SHP77 treated with DMSO at 0.1 percent for 48 hours (cell line): ENCODE measurements at regions not wholly inside any gene's neighbourhood (a gene's known extent, or its start where the extent isn't known, plus 50 kb on each side); places are given as distances from the start of the nearest gene placed in this dataset.

Experiments
- DNase-seq: peaks from one replicate; lab custom pipeline; 2025; lab: John Stamatoyannopoulos, UW

DNA sequence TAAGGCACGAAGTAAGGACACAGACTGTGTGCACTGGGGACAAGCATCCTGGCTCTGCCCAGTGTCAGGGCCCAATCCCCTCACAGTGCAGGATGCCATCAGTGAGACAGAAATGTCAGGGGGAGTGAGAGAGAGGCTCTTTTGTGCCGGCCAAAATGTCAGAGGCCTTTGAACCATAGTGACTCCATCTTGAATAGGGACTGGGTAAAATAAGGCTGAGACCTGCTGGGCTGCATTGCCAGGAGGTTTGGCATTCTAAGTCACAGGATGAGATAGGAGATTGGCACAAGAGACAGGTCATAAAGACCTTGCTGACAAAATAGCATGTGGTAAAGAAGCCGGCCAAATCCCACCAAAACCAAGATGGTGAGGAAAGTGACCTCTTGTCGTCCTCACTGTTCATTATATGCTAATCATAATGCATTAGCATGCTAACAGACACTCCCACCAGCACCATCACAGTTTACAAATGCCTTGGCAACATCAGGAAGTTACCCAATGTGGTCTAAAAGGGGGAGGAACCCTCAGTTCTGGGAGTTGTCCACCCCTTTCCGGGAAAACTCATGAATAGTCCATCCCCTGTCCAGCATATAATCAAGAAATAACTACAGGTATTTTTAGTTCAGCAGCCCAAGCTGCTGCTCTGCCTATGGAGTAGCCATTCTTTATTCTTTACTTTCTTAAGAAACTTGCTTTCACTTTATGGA, 337.4 kb downstream of the LPIN1 start:
- DNase-seq = no peak

GRCh38 chr2:12087175-12087574, 340.7 kb downstream of the LPIN1 start:
- DNase-seq = no peak

- DNase-seq = no peak
These were observed 341.4 kb downstream of the LPIN1 start for GRCh38 chr2:12087671-12088380.

- no peak for DNase-seq
These were observed 342.6 kb downstream of the LPIN1 start for GRCh38 chr2:12089001-12089400.

- DNase-seq = no peak
These were observed 343.1 kb downstream of the LPIN1 start for GRCh38 chr2:12089496-12089895.

GRCh38 chr2:12090072-12090471, 343.6 kb downstream of the LPIN1 start:
- no peak for DNase-seq

GRCh38 chr2:12090590-12090989, 344.2 kb downstream of the LPIN1 start:
- no peak for DNase-seq

DNA sequence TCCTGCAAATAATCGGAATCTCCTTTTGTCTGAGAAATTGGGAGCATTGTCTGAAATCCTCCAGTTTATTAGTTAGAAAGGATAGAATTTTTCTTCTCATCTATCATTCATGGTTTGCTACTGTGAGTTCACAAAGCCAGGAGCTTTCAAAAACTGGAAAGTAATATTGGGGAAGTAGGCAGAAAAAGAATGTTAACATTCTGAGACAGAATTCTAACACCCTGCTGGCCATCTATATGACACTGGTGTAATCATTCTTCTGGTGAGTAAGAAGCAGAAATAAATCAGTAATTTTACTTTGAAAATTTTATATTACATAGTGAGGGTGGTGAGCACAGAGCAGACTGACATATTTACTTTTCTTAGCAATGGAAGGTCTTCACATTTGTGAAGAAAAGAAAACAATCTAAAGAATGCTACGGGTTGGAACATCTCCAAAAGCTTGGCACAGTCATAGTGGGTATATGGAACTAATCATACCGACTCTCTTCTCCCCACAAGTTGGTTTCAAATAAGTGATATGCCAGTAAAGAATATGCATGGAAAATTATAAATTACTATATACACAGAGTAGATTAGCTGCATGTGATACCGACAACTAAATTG, 344.9 kb downstream of the LPIN1 start:
- DNase-seq = no peak

DNA sequence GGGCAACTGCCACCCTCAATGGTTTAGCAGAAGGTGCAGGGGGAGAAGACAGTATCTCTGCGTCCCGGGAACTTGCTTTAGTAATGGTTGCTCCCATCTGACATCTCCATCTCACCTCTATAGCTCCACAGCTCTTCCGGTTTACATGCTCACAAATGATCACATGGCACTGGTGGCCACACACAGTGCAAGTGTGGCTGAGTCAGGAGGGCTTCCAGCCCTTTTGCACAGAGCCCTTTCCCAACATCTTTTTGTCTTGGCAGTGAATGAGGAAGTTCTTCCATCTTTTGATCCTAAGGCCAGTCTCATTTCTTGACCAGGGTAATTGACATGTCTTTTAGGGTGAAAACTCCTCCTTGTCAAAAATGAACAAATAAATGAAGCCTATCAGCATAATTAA, 347.7 kb downstream of the LPIN1 start:
- no peak for DNase-seq

- no peak for DNase-seq
These were observed 349.8 kb downstream of the LPIN1 start for GRCh38 chr2:12096051-12096787.

GRCh38 chr2:12096788-12097449, 350.5 kb downstream of the LPIN1 start:
- DNase-seq = no peak

- no peak for DNase-seq
These were observed 351.4 kb downstream of the LPIN1 start for GRCh38 chr2:12097859-12098258.

- DNase-seq = no peak
These were observed 352.9 kb downstream of the LPIN1 start for GRCh38 chr2:12099374-12099773.

DNA sequence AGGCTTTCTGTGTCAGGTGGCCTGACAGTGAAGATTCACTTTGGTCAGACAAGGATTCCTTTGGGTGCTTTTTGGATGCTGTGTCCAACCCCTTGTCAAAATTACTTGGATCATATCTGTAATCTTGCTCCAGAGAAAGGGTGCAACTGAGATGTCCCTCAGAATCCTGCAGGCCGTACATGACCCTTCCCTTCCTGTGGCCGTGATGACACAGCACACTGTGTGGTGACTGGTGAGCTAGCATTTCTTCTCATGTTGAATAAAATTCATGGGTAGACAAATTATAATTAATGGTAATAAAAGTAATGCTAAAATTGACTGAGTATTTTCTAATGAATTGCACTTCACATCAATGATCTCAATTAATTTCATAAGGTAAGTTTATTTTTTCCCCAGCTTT, 356.2 kb downstream of the LPIN1 start:
- no peak for DNase-seq

DNA sequence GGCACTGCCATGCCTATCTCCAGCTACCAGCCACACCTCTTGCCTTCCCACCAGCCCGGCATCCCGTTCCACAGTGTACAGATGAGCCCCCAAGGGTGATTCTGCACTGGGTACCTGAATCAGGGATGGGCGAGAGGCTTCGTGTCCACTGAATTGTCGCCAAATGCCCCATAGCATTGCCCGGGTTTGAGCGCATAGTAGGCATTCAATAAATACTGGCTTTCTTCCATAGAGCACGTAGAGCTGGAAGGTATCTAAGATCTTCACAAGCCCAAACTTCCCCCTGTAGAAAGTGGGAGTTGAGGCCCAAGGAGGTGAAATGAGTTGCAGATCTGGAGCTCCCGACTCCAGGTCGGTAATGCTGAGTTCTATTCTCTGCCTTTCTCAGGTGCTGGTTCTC, 358.7 kb downstream of the LPIN1 start:
- DNase-seq = no peak

DNA sequence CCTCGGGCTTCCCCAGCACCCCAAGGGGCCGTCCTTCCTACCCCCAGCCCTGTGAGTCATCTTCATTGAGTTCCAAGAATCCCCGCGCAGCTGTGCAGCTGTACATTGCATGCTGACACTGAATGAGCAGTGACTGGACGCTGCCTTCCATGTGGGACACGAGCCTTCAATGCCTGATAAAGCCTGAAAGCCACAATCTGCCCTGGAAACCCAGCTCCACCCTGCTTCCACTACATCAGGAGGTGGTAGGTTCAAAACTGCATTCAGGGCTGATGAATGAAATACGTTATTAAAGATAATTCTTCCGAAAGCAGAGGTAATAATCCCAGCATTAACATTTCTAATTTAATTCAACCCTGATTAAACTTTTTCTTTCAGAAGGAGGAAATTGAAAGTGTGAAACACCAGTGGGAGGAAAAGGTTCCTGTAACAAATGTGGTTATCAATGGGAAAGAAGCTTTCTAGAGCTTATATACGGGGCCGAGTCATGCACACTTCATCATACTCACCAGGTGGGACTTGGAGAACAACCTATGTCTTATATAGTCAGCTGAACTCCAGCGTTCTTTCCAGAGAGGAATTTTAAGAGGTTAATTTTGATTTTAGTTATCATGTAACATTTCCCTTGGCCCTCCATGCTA, 360.1 kb downstream of the LPIN1 start:
- DNase-seq = no peak

- no peak for DNase-seq
These were observed 360.9 kb downstream of the LPIN1 start for GRCh38 chr2:12107321-12107720.

DNA sequence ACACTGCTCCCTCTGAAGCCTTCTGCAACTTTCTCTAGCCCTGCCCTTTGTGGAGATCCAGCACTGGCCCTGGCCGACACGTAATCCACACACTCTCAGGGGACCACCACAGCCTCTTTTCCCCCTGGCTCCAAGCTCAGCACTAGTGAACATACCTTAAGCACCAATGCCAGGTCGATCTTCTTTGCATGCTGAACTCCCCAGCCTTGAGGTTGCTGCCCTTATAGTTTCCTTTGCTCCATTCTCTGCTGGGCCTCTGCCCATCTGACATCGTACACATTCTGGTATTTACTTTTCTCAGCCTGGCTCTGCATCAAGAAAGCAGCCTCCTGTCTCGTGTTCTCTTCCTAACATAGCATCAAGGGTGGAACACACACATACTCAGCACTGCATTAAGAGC, 361.5 kb downstream of the LPIN1 start:
- no peak for DNase-seq

GRCh38 chr2:12109363-12110017, 363.1 kb downstream of the LPIN1 start:
- DNase-seq = no peak

- DNase-seq = no peak
These were observed 363.6 kb downstream of the LPIN1 start for GRCh38 chr2:12110074-12110473.

GRCh38 chr2:12110481-12110880, 364.0 kb downstream of the LPIN1 start:
- DNase-seq = no peak
